HG02870 (cell line): ENCODE measurements at regions not wholly inside any gene's neighbourhood (a gene's known extent, or its start where the extent isn't known, plus 50 kb on each side); places are given as distances from the start of the nearest gene placed in this dataset.
"Not testable (repeated sequence)": the region's sequence is repeated elsewhere in the genome, so short reads cannot be mapped to it uniquely, and the experiment has no call there.

Experiments
- ATAC-seq: cut with Tn5 transposase; IDR thresholded peaks from one replicate; pipeline ENCODE4 v1.9.1; 2021; ENCODE audit warnings: mild to moderate bottlenecking, moderate library complexity; ENCODE audit not compliant: unreplicated experiment

GRCh38 chr5:106854922-106855321 lies 815.8 kb downstream of the EFNA5 start:
- no peak for ATAC-seq

GRCh38 chr5:106854105-106854687 lies 816.5 kb downstream of the EFNA5 start:
- ATAC-seq: no peak

GRCh38 chr5:106853266-106853665 lies 817.5 kb downstream of the EFNA5 start:
- ATAC-seq: no peak

GRCh38 chr5:106849266-106849665 lies 821.5 kb downstream of the EFNA5 start:
- no peak for ATAC-seq

- no peak for ATAC-seq
Measured at GRCh38 chr5:106843812-106844416, 826.8 kb downstream of the EFNA5 start.

- no peak for ATAC-seq
Measured at GRCh38 chr5:106833517-106833916, 837.2 kb downstream of the EFNA5 start.

- ATAC-seq: no peak
Measured at GRCh38 chr5:106827061-106827460, 843.7 kb downstream of the EFNA5 start.

GRCh38 chr5:106825374-106825773 lies 845.4 kb downstream of the EFNA5 start:
- no peak for ATAC-seq

GRCh38 chr5:106822851-106823250 lies 847.9 kb downstream of the EFNA5 start:
- ATAC-seq: no peak

- no peak for ATAC-seq
Measured at GRCh38 chr5:106818552-106818951, 852.2 kb downstream of the EFNA5 start.

GRCh38 chr5:106814961-106815360 lies 855.8 kb downstream of the EFNA5 start:
- no peak for ATAC-seq

- no peak for ATAC-seq
Measured at GRCh38 chr5:106801554-106801953, 869.2 kb downstream of the EFNA5 start.

GRCh38 chr5:106797996-106798395 lies 872.7 kb downstream of the EFNA5 start:
- no peak for ATAC-seq

- no peak for ATAC-seq
Measured at GRCh38 chr5:106796081-106796480, 874.7 kb downstream of the EFNA5 start.

- no peak for ATAC-seq
Measured at GRCh38 chr5:106784846-106785245, 885.9 kb downstream of the EFNA5 start.

- no peak for ATAC-seq
Measured at GRCh38 chr5:106780355-106780754, 890.4 kb downstream of the EFNA5 start.

- ATAC-seq: not testable (repeated sequence)
Measured at GRCh38 chr5:106776515-106776914, 894.2 kb downstream of the EFNA5 start.

- ATAC-seq: no peak
Measured at GRCh38 chr5:106768392-106768791, 902.3 kb downstream of the EFNA5 start.

GRCh38 chr5:106766916-106767315 lies 903.8 kb downstream of the EFNA5 start:
- no peak for ATAC-seq

- ATAC-seq: no peak
Measured at GRCh38 chr5:106759581-106759980, 911.2 kb downstream of the EFNA5 start.

GRCh38 chr5:106759152-106759551 lies 911.6 kb downstream of the EFNA5 start:
- ATAC-seq: no peak

- ATAC-seq: no peak
Measured at GRCh38 chr5:106757672-106758071, 913.1 kb downstream of the EFNA5 start.

- no peak for ATAC-seq
Measured at GRCh38 chr5:106755789-106756188, 914.9 kb downstream of the EFNA5 start.
